Fibroblast of villous mesenchyme (primary cell): ENCODE measurements at regions not wholly inside any gene's neighbourhood (a gene's known extent, or its start where the extent isn't known, plus 50 kb on each side); places are given as distances from the start of the nearest gene placed in this dataset.

Experiments
- DNase-seq: peaks from one replicate; pipeline ENCODE4 v3.0.0-alpha.2; 2010; ENCODE audit warnings: low read depth
- H3K4me3 ChIP-seq: 2 replicates; pipeline ENCODE4 v1.5.1; 2011; ENCODE audit warnings: low read depth, mild to moderate bottlenecking, low read length
- TF ChIP-seq, protein P1 (sequence below): IDR thresholded peaks from 2 replicates; pipeline ENCODE4 v1.5.1; 2012; ENCODE audit warnings: low read depth, mild to moderate bottlenecking, low read length; ENCODE audit not compliant: insufficient read depth

DNA sequence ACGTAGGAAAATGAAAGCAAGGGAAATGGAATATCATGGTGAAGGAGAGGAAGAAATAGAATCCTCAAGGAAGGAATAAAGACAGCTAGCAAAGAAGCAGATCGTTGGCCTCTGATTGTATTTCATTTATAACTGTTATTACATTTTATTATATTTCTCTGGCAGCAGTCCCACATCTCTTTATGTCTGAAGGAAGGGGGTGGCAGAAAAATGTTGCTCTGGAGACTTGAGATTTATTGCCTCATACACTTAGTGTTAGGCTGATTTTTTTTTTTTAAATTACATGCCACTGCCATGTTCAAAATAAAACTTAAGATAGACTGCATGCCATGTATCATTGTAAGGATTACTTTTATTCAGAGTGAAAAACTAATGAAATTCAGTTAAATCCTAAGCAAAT lies 971.7 kb upstream of the CHORDC1 start:
- TF ChIP-seq, protein P1, sequence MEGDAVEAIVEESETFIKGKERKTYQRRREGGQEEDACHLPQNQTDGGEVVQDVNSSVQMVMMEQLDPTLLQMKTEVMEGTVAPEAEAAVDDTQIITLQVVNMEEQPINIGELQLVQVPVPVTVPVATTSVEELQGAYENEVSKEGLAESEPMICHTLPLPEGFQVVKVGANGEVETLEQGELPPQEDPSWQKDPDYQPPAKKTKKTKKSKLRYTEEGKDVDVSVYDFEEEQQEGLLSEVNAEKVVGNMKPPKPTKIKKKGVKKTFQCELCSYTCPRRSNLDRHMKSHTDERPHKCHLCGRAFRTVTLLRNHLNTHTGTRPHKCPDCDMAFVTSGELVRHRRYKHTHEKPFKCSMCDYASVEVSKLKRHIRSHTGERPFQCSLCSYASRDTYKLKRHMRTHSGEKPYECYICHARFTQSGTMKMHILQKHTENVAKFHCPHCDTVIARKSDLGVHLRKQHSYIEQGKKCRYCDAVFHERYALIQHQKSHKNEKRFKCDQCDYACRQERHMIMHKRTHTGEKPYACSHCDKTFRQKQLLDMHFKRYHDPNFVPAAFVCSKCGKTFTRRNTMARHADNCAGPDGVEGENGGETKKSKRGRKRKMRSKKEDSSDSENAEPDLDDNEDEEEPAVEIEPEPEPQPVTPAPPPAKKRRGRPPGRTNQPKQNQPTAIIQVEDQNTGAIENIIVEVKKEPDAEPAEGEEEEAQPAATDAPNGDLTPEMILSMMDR: no peak
- no peak overlapping the region for H3K4me3 ChIP-seq
- no peak for DNase-seq

DNA sequence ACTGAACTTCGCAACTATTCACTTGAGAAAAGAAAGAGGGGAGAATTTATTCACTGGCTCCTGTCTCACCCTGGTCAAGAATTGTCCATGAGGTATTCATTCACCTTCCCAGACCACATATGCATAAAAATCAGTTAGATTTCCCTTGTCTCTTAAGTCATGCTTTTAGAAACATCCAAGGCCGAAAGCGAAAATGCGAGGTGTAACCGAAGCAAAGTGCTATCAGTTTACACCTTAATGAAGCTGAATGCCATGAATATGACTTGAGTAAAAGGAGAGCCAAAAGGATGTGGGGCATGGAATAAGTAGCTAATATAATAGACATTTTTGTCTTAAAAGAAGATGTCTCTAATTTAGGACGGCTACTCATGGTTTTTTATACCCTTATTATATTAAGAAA lies 965.6 kb upstream of the CHORDC1 start:
- no peak for DNase-seq
- TF ChIP-seq, protein P1: no peak
- H3K4me3 ChIP-seq: no peak overlapping the region

DNA sequence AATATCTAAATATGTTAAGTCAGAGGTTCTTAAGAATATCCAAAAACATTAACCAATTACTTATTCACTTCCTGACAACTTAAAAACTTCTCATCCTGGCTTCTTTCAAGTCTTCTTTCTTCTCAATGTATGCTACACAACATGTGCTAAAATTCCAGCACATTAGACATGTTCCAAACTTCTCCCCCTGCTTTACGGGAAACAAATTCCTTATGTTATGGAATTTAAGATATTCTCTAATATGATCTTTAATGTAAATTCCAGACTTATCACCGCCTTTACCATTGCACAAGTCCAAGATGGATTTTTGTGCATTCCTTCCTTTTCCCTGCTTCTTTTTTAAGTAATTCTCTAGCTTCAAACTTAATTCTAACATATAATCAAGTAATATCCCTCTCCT lies 964.5 kb upstream of the CHORDC1 start:
- no peak overlapping the region for H3K4me3 ChIP-seq
- TF ChIP-seq, protein P1: no peak
- DNase-seq: no peak

DNA sequence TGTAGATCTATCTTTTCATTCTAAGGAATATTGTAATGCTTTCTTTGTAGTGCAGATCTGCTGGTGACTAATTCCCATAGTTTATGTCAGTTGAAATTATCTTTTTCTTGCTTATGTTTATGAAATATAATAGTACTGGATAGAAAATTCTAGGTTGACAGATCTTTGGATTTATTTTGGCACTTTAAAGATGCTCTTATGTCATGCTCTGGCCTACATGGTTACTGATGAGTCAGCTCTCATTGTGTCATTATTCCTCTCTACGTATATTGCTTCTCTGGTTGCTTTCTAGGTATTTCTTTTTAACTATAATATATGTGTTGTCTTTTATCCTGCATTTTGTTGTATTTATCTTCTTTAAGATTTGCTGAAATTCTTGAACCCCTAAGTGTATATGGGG lies 955.5 kb upstream of the CHORDC1 start:
- H3K4me3 ChIP-seq: no peak overlapping the region
- no peak for DNase-seq
- TF ChIP-seq, protein P1: no peak

DNA sequence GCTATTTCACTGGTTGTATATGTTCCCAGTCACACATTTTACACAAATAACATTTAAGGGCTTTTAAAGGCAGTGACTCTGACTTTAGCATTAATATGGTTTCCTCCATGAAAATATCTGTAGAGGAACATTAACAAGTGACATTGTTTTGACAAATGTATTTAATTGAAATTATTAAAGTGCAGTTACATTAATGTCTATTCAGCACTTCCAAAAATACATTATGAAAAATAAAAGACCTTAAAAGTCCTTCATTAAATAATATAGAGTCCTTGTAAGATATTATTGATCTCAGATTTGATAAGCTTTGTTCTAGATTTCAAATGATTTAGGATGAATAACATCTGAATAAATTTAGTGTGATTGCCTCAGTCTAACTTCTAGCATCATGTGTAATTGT lies 951.9 kb upstream of the CHORDC1 start:
- no peak overlapping the region for H3K4me3 ChIP-seq
- TF ChIP-seq, protein P1: no peak
- no peak for DNase-seq

DNA sequence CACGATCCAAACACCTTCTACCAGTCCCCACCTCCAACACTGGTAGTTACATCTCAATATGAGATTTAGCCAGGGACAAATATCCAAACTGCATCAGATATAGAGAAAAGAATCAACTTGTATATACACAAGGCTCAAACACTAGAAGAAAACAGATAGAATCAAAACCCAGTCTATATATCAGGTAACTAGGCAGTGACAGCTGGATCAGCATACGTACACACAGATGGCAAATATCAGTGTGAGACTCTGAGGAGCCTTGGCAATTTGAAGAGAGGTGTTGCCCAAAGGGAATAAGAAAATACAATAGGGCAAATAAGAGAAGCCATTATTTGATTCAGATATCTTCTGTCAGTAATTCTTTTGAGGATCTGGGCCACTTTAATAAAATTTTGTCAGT lies 951.3 kb upstream of the CHORDC1 start:
- no peak overlapping the region for H3K4me3 ChIP-seq
- TF ChIP-seq, protein P1: no peak
- no peak for DNase-seq

DNA sequence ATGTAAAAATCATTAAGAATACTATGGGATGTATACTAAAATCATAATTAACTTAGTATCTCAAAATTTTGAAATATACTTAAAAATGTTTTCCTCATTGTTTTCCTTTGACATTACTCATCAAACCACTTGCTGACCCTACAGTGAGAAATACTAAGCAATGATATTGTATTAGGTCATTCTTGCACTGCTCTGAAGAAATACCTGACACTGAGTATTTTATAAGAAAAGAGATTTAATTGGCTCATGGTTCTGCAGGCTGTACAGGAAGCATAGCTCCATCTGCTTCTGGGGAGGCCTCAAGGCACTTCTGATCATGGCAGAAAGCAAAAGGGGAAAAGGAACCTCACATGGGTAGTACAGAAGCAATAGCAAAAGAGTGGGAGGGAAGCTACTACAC lies 950.9 kb upstream of the CHORDC1 start:
- H3K4me3 ChIP-seq: no peak overlapping the region
- TF ChIP-seq, protein P1: no peak
- DNase-seq: no peak
